ENCODE measurements at regions not wholly inside any gene's neighbourhood (a gene's known extent, or its start where the extent isn't known, plus 50 kb on each side); places are given as distances from the start of the nearest gene placed in this dataset.
A peak's percentile ranks its signal among the peaks of the same experiment; 100 is the strongest.

- Mint-ChIP-seq H3K27ac (no peak overlapping the region), H3K36me3 (ENCODE audit: insufficient read depth) (peaks cover 5% of the 10 kb centered on the region), H3K4me3 (no peak overlapping the region), H3K4me1 (ENCODE audit: low read depth in 2 of 2) (peaks cover 0 to 10% of the 10 kb centered on the region in 2 donors), H3K9me3 (no peaks in the 10 kb centered on the region), H3K27me3 (no peaks in the 10 kb centered on the region)
- ATAC-seq (replicated peaks) (no peak), DNase-seq (no peak)
Measured at GRCh38 chrX:40150503-40150902, 52.7 kb upstream of the BCOR start.

GRCh38 chrX:40149286-40150175 is 51.8 kb upstream of the BCOR start:
- no peaks in the 10 kb centered on the region for H3K27me3 Mint-ChIP-seq
- no peak for ATAC-seq (replicated peaks)
- peak overlapping the region in 1 of 2 donors; percentile 64 for H3K4me3 Mint-ChIP-seq
- no peaks in the 10 kb centered on the region for H3K9me3 Mint-ChIP-seq
- peaks cover 0 to 10% of the 10 kb centered on the region in 2 donors for H3K4me1 Mint-ChIP-seq (ENCODE audit: low read depth in 2 of 2)
- no peak for DNase-seq
- H3K36me3 Mint-ChIP-seq (ENCODE audit: insufficient read depth), result peaks cover 5% of the 10 kb centered on the region
- H3K27ac Mint-ChIP-seq, result no peak overlapping the region

GRCh38 chrX:40148385-40149285 is 50.9 kb upstream of the BCOR start:
- Mint-ChIP-seq H3K9me3 (no peaks in the 10 kb centered on the region), H3K4me1 (ENCODE audit: low read depth in 2 of 2) (peaks cover 0 to 10% of the 10 kb centered on the region in 2 donors), H3K27ac (no peak overlapping the region), H3K4me3 (peak overlapping the region in 1 of 2 donors; percentile 64), H3K36me3 (ENCODE audit: insufficient read depth) (peaks cover 5% of the 10 kb centered on the region), H3K27me3 (no peaks in the 10 kb centered on the region)
- DNase-seq (no peak), ATAC-seq (replicated peaks) (no peak)

- Mint-ChIP-seq H3K27me3 (no peaks in the 10 kb centered on the region), H3K36me3 (ENCODE audit: insufficient read depth) (peaks cover 5% of the 10 kb centered on the region), H3K27ac (no peak overlapping the region), H3K9me3 (no peaks in the 10 kb centered on the region), H3K4me3 (no peak overlapping the region), H3K4me1 (ENCODE audit: low read depth in 2 of 2) (peaks cover 0 to 8% of the 10 kb centered on the region in 2 donors)
- no peak for ATAC-seq (replicated peaks)
- DNase-seq, result no peak
Measured at GRCh38 chrX:40147971-40148370, 50.2 kb upstream of the BCOR start.

Measured in effector memory CD8-positive, alpha-beta T cell (primary cell).